Stomach (tissue), 8 donors: ENCODE measurements at regions not wholly inside any gene's neighbourhood (a gene's known extent, or its start where the extent isn't known, plus 50 kb on each side); places are given as distances from the start of the nearest gene placed in this dataset.

ENCODE experiments used
- DNase-seq, 2 donors: peaks; one replicate each; pipeline versions ENCODE4 v3.0.0 to v3.0.0-alpha.2; 2013 to 2019
- H3K27ac ChIP-seq, 5 donors: fragments of 200-600 bp in 4 of 5; sonication (generic) in 4 of 5; one replicate each; pipeline ENCODE4 v1.5.1; 2013 to 2019; ENCODE audit warnings: mild to moderate bottlenecking in 1 of 5, moderate library complexity in 1 of 5
- H3K27me3 ChIP-seq, 3 donors: fragments of 200-600 bp; sonication (generic); one replicate each; pipeline ENCODE4 v1.5.1; 2017 to 2019; ENCODE audit warnings: mixed run types in 1 of 3
- H3K36me3 ChIP-seq, 4 donors: fragments of 200-600 bp; sonication (generic); 1 replicate in 3 of 4; 2 replicates in 1 of 4; pipeline ENCODE4 v1.5.1; 2016 to 2019
- H3K4me1 ChIP-seq, 4 donors: fragments of 200-600 bp; sonication (generic); one replicate each; pipeline ENCODE4 v1.5.1; 2016 to 2019
- H3K4me3 ChIP-seq, 4 donors: fragments of 200-600 bp; sonication (generic) in 3 of 4; one replicate each; pipeline ENCODE4 v1.5.1; 2016 to 2019; ENCODE audit warnings: mild to moderate bottlenecking in 1 of 4
- H3K9me3 ChIP-seq, 4 donors: fragments of 200-600 bp; sonication (generic); one replicate each; pipeline ENCODE4 v1.5.1; 2016 to 2019
- EP300 ChIP-seq: sonication (generic); formaldehyde crosslinking; IDR thresholded peaks from one replicate; pipeline ENCODE4 v1.6.1; 2017; ENCODE audit warnings: antibody characterized with exemption
- POLR2A ChIP-seq, 4 donors: fragments of 450-650 bp; IDR thresholded peaks; one replicate each; pipeline ENCODE4 v1.6.1; 2016; ENCODE audit warnings: antibody characterized with exemption in 4 of 4, control low read depth in 2 of 4, mild to moderate bottlenecking in 1 of 4, moderate library complexity in 1 of 4
- POLR2AphosphoS5 ChIP-seq, 3 donors: sonication (generic); formaldehyde crosslinking; IDR thresholded peaks; one replicate each; pipeline ENCODE4 v1.6.1; 2016; ENCODE audit warnings: antibody characterized with exemption in 3 of 3
- WGBS, 5 donors: extraction: QIAGEN DNeasy Blood & Tissue Kit in 3 of 5; methylation state at CpG; one replicate each; pipeline versions ENCODE4 v1.1.5 to v1.1.7; 2013 to 2018; 5-methylcytosine and 5-hydroxymethylcytosine counted together
- intact Hi-C: fragments of 100-400 bp; cut with DNase I; formaldehyde crosslinking; loops from one replicate; pipeline ENCODE4 v1.15.1; 2023; ENCODE audit warnings: low total_unique reads
- TF ChIP-seq, protein P1 (sequence below), 7 experiments: fragments of 450-650 bp in 4 of 7; fragments of 200-600 bp in 3 of 7; sonication (generic) in 3 of 7; IDR thresholded peaks; one replicate each; pipeline ENCODE4 v1.5.1; 2016 to 2019; ENCODE audit warnings: antibody characterized with exemption in 7 of 7, control low read depth in 2 of 7, mild to moderate bottlenecking in 1 of 7
- donor health status: healthy with polysubstance abuse.
- donor health status: Bipolar disorder and iron deficiency.
- donor health status: healthy.

GRCh38 chr1:96034006-96034405, 687.6 kb upstream of the PTBP2 start:
- DNase-seq: no peak
- Histone ChIP-seq H3K4me1 (no peaks in the 10 kb centered on the region), H3K4me3 (no peak overlapping the region), H3K27ac (no peak overlapping the region), H3K9me3 (peaks cover 0 to 2% (median under 1%) of the 10 kb centered on the region in 4 donors), H3K27me3 (no peaks in the 10 kb centered on the region), H3K36me3 (no peaks in the 10 kb centered on the region)
- WGBS, 5 donors: 23 to 39% (median 26%) methylated on average over 2 of the region's 2 CpGs
- intact Hi-C loops: no loop called here
- TF ChIP-seq, protein P1, sequence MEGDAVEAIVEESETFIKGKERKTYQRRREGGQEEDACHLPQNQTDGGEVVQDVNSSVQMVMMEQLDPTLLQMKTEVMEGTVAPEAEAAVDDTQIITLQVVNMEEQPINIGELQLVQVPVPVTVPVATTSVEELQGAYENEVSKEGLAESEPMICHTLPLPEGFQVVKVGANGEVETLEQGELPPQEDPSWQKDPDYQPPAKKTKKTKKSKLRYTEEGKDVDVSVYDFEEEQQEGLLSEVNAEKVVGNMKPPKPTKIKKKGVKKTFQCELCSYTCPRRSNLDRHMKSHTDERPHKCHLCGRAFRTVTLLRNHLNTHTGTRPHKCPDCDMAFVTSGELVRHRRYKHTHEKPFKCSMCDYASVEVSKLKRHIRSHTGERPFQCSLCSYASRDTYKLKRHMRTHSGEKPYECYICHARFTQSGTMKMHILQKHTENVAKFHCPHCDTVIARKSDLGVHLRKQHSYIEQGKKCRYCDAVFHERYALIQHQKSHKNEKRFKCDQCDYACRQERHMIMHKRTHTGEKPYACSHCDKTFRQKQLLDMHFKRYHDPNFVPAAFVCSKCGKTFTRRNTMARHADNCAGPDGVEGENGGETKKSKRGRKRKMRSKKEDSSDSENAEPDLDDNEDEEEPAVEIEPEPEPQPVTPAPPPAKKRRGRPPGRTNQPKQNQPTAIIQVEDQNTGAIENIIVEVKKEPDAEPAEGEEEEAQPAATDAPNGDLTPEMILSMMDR (IDR thresholded peaks at IDR 0.05): no peak
- TF ChIP-seq EP300 (no peak), POLR2A (IDR thresholded peaks at IDR 0.05) (no peak), POLR2AphosphoS5 (IDR thresholded peaks at IDR 0.05) (no peak)

- H3K4me1 ChIP-seq: no peaks in the 10 kb centered on the region
- no peaks in the 10 kb centered on the region for H3K27me3 ChIP-seq
- H3K27ac ChIP-seq: no peak overlapping the region
- DNase-seq: no peak
- intact Hi-C loops: no loop called here
- no peak for TF ChIP-seq POLR2AphosphoS5 (IDR thresholded peaks at IDR 0.05)
- TF ChIP-seq, protein P1 (IDR thresholded peaks at IDR 0.05): no peak
- no peak for TF ChIP-seq POLR2A (IDR thresholded peaks at IDR 0.05)
- TF ChIP-seq EP300: no peak
- H3K36me3 ChIP-seq: no peaks in the 10 kb centered on the region
- H3K9me3 ChIP-seq: no peaks in the 10 kb centered on the region
- H3K4me3 ChIP-seq: no peak overlapping the region
- WGBS, 5 donors: 61 to 82% (median 78%) methylated on average over 3 of the region's 3 CpGs
These were observed 684.8 kb upstream of the PTBP2 start for GRCh38 chr1:96036763-96037162.

DNA sequence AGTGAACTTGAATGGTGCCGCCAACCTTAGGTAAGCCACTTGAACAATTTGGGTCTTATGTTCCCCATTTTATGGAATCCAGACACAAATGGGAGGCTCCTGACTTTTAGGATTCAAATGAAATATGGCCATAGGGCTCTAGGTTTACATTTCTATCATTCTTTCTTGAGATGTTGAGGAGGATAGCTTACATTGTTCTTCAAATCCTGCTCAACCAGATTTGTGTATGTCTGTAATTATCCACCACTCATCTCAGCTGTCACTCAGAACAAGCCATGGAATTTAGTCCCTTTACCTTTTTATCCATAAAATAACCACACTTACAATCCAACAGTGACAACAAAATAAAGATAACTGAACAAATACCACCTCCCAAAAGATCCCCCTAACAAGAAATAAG, 682.9 kb upstream of the PTBP2 start:
- Histone ChIP-seq H3K4me1 (no peaks in the 10 kb centered on the region), H3K27me3 (no peaks in the 10 kb centered on the region), H3K27ac (no peak overlapping the region), H3K9me3 (no peaks in the 10 kb centered on the region), H3K4me3 (no peak overlapping the region), H3K36me3 (no peaks in the 10 kb centered on the region)
- 81 to 91% (median 88%) methylated on average over 1 of the region's 1 CpG for WGBS, 5 donors
- intact Hi-C loops: no loop called here
- TF ChIP-seq, protein P1 (IDR thresholded peaks at IDR 0.05): no peak
- TF ChIP-seq POLR2AphosphoS5 (IDR thresholded peaks at IDR 0.05) (no peak), EP300 (no peak)
- DNase-seq: no peak

DNA sequence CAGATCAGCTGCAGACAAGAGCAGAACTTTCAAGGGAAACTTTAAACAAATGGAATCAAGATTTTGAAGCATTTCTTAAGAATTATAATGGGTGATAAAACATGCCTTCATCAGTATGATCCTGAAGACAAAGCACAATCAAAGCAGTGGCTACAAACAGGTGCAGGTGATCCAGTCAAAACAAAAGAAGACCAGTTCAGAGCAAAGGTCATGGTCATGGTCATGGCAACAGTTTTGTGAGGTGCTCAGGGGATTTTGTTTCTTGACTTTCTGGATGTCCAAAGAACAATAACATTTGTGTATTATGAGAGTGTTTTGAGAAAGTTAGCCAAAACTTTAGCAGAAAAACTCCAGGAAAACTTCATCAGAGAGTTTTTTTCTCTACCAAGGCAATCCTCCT, 681.7 kb upstream of the PTBP2 start:
- Histone ChIP-seq H3K27me3 (no peaks in the 10 kb centered on the region), H3K36me3 (no peaks in the 10 kb centered on the region), H3K9me3 (no peaks in the 10 kb centered on the region), H3K4me1 (no peaks in the 10 kb centered on the region), H3K4me3 (no peak overlapping the region), H3K27ac (no peak overlapping the region)
- intact Hi-C loops: no loop called here
- no peak for TF ChIP-seq EP300
- TF ChIP-seq POLR2A (IDR thresholded peaks at IDR 0.05): no peak
- TF ChIP-seq POLR2AphosphoS5 (IDR thresholded peaks at IDR 0.05): no peak
- TF ChIP-seq, protein P1 (IDR thresholded peaks at IDR 0.05): no peak
- no peak for DNase-seq
